ENCODE measurements at regions not wholly inside any gene's neighbourhood (a gene's known extent, or its start where the extent isn't known, plus 50 kb on each side); places are given as distances from the start of the nearest gene placed in this dataset.

DNA sequence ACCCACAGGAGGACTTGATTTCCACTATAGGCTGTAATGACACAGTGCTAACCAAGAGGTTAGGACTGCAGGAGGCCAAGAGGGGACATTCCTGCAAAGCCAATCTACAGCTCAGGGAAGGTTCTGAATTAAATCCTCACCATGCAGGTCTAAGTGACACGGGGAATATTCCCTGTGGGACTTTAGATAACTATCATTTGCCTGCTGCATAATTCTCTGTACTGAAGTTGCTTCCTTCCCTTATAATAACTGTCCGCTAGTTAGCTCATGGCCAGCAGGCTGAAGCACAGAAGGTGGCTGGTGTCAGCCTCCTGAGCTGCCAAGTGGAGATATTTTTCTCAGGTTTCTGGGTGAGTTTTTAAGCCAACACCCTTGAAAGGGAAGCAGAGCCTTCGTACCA, 74.6 kb upstream of the SOX9 start:
- TF ChIP-seq, protein P1, sequence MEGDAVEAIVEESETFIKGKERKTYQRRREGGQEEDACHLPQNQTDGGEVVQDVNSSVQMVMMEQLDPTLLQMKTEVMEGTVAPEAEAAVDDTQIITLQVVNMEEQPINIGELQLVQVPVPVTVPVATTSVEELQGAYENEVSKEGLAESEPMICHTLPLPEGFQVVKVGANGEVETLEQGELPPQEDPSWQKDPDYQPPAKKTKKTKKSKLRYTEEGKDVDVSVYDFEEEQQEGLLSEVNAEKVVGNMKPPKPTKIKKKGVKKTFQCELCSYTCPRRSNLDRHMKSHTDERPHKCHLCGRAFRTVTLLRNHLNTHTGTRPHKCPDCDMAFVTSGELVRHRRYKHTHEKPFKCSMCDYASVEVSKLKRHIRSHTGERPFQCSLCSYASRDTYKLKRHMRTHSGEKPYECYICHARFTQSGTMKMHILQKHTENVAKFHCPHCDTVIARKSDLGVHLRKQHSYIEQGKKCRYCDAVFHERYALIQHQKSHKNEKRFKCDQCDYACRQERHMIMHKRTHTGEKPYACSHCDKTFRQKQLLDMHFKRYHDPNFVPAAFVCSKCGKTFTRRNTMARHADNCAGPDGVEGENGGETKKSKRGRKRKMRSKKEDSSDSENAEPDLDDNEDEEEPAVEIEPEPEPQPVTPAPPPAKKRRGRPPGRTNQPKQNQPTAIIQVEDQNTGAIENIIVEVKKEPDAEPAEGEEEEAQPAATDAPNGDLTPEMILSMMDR (conservative IDR thresholded peaks at IDR 0.05; ENCODE audit: low read length) = no peak
- TF ChIP-seq EZH2phosphoT487 (IDR thresholded peaks at IDR 0.05; ENCODE audit: borderline replicate concordance) = no peak

Data from Loucy (cell line).